ENCODE measurements at regions not wholly inside any gene's neighbourhood (a gene's known extent, or its start where the extent isn't known, plus 50 kb on each side); places are given as distances from the start of the nearest gene placed in this dataset.
A peak's percentile ranks its signal among the peaks of the same experiment; 100 is the strongest.

DNA sequence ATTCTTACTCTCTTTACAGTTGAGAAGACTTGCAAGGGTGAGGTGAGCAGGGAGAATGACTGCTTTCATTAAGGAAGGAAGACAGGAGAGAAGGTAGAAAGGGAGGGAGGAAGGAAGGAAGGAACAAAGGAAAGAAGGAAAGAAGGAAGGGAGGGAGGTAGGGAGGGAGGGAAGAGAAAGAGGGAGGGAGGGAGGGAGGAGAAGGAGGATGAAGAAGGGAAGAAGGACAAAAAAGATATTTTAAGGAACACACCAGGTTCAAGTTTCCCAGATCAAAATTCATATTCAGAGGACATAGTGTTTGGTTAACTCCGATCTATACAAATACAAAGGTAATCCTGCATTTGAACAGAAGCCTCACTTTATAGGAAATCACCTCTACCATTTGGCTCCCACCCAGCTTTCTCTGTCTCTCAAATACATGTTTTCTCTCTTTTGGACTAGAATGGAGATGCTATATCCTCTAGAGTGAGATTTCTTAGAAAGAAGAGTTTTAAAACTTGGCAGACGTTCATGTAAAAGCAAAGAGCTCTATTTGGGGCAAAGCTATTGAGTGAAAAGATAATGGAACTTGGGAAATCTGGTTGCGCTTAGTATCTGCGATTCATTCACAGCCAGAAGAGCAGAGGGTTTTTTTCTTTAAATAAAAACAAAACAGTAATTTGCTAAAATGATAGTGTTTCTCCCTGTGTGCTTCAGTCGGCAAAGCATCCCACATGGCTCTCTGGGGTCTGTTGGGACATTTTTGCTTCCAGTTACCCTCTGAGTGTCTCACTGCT lies 261.9 kb upstream of the LYZL1 start:
- DNase-seq (ENCODE audit: low read depth, low spot score), result no peak

DNA sequence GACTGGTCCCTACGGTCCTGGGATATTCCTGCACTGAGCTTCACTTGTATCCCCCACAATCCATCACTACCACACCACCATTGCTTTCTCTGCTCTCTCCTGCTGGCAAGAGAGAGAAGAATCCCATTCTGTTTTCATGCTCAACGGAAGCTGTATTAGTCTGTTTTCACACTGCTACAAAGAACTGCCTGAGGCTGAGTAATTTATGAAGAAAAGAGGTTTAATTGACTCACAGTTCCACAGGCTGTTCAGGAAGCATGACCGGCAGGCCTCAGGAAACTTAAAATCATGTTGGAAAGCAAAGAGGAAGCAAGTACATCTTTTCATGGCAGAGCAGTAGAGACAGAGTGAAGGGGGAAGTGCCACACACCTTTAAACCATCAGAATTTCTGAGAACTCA lies 260.4 kb upstream of the LYZL1 start:
- DNase-seq (ENCODE audit: low read depth, low spot score), result no peak

- DNase-seq (ENCODE audit: low read depth, low spot score), result no peak
Measured at GRCh38 chr10:29030900-29031299, 258.0 kb upstream of the LYZL1 start.

- DNase-seq (ENCODE audit: low read depth, low spot score), result no peak
Measured at GRCh38 chr10:29032169-29032568, 256.7 kb upstream of the LYZL1 start.

DNA sequence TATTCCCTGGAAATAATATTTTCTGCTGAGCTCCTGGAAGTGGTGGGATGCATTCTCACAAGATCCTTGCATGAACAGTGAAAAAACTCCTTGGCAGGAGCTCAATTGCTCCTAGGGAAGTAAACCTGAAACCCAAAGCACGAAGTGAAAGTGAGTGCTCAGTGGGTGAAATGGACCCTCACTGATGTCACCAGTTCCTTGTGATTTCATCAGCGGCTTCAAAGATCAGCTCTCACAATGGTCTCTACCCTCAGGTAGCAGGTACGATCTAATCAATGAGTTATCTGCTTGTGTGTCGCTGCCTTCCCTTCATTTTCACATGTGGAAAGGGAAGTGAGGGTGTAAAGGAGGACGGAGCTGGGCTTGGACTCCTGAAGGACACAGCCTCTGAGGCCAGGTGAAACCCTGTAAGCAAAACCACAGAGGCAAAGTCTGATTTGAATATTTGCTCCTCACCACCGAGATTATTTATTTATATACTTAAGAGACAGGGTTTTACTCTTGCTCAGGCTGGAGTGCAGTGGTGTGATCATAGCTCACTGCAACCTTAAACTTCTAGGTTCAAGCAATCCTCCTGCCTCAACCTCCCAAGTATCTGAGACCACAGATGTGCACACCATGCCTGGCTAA lies 255.4 kb upstream of the LYZL1 start:
- no peak for DNase-seq (ENCODE audit: low read depth, low spot score)

- no peak for DNase-seq (ENCODE audit: low read depth, low spot score)
Measured at GRCh38 chr10:29034592-29034991, 254.3 kb upstream of the LYZL1 start.

DNA sequence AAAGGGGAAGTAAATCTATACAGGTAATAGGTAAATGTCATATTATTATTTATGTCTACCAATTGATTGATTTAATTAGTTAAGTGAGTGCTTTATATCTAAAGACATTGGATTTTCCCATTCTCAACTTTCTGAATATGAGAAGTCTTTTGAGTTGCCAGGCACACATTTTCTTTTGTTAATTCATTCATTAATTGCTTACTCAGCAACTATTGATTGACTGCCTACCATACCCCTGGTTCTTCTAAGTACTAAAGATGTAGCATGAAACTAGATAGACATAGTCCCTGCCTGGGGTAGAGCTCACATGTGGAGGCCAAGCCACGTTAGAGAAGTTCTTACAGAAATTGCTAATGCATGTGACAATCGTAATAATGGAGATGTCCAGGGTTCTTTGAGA lies 253.1 kb upstream of the LYZL1 start:
- DNase-seq (ENCODE audit: low read depth, low spot score), result no peak

- no peak for DNase-seq (ENCODE audit: low read depth, low spot score)
Measured at GRCh38 chr10:29037348-29038113, 251.3 kb upstream of the LYZL1 start.

DNA sequence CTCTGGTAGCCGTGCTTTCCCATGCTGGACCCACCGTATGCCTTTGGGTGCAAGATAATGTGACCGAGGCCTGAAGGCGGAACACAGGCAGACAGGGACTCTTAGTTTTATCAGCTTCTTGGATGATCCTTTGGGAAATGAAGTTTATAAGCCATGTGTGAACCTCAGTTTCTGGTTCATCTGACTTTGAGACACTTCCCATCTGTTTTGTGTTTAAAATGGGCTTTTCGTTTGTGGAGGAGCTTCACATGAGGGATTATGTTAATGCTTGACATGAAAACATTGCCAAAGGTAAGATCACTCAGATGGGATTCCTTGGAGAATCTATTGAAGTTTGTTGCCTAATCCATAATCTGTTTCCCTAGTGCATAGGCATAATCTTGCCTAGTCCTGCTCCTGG lies 249.8 kb upstream of the LYZL1 start:
- no peak for DNase-seq (ENCODE audit: low read depth, low spot score)

- DNase-seq (ENCODE audit: low read depth, low spot score), result peak; percentile 95
Measured at GRCh38 chr10:29039677-29040189, 249.1 kb upstream of the LYZL1 start.

DNA sequence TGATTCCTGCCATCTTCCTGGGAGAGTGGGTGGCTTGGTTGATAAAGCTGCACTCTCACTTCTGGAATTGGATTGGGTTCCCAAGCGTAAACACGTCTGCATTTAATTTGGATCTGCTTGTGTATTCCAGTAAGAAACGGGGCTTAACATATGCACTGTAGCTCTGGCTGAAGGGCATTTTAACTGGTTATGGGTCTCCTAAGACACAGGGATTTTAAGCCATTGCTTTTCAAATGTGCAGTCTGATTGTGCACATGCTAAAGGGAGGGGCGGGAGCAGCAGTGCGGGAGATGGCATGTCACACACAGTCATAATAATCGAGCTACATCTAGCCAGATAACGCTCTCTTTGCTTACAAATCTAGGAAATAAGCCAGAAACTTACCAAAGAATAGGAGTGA lies 247.3 kb upstream of the LYZL1 start:
- no peak for DNase-seq (ENCODE audit: low read depth, low spot score)

DNA sequence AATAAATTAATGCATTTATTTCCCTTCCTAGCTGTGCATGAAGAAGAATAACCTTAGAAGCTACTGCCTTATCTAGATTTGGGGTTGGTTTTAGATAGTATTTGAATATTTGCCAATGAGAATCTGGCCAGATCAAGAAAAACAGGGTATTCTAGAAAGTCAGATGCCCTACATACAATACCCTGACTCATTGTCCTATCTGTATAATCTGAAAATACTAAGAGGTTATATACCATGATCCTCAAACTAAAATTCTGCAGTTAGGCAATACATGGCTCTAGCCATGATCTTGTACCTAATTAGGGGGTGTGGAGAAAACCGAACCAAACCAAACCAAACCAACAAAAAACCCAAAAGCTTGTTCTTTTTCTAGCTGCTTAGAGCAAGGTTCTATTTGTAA lies 240.4 kb upstream of the LYZL1 start:
- DNase-seq (ENCODE audit: low read depth, low spot score), result no peak

DNA sequence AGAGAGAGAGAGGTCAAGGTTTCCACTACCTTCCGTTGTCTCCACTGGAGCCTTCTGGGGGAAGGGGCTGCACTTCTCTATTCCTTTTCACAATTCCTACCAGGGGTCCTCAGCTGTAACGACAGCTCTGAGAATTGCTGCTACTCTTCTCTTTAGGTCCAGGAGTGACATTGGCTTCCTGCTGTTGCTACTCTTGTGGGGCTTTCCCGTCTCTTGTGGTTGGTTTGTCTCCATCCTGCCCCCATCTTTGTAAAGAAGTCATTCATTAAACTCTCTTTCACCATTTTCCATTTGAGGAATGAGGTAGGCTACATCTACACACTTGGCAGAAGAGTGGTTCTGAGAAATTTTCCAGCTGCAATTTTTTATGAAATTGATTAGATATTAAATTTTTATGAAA lies 238.8 kb upstream of the LYZL1 start:
- DNase-seq (ENCODE audit: low read depth, low spot score), result no peak

DNA sequence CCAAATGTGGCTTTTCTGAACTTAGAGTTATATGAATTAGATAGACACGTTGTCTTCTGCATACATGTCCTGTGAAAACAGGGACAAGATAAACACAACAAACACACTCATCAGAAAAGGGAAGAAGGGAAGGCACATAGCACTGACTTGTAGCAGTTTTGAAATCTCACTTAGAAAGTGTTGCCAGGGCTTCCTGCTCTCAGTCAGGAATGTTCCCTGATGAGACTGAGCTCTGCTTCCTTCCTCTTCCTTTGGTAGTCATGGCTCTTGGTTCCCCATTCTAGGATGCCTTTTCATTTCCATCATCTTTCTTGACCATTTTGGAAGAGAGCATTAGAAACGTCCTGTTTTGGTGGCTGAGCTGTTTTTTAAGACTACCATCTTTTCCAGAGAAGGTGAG lies 233.8 kb upstream of the LYZL1 start:
- DNase-seq (ENCODE audit: low read depth, low spot score), result no peak

- no peak for DNase-seq (ENCODE audit: low read depth, low spot score)
Measured at GRCh38 chr10:29056729-29057128, 232.1 kb upstream of the LYZL1 start.

DNA sequence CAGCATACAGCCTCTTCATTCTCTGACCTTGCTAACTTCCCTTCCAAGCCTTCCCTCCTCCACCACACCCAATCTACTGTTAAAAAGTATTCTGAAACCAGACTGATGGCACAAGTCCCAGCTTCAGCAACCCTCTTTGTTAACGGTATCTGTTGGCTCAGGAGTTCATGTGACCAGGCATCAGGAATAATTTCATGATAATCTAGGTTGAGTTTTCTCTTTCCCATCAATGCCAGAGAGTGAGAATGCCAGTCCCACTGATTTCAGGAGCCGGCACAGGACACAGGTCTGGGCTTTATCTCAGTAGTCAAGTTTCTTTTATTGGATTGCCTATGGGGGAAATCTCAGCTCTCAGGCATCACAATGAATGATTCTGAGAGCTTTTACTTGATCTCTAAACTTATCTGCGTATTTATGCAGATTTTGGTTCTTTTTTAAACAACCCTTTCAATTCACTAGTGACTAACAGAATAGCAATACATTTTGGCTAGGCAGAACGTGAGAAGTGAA lies 231.0 kb upstream of the LYZL1 start:
- DNase-seq (ENCODE audit: low read depth, low spot score), result peak; percentile 78

- peak; percentile 72 for DNase-seq (ENCODE audit: low read depth, low spot score)
Measured at GRCh38 chr10:29063806-29064644, 224.8 kb upstream of the LYZL1 start.

DNA sequence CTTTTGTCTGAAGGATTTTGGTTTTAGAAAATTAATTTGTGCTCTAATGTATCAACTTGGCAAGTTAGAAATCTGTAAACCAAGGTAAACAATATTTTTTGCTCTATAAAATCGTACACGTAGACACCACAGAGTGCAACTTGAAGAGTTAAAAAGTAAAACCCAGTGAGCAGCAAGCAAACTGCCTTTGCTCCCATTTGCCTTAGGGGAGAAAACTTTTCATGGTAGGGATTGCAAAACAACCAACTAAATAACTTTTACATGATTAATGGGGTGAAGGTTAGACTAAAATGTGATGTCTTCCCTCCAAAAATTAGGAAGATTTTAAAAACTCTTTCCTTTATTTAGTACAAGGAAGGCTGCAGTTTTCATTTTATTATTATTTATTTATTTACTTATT lies 224.2 kb upstream of the LYZL1 start:
- no peak for DNase-seq (ENCODE audit: low read depth, low spot score)

DNA sequence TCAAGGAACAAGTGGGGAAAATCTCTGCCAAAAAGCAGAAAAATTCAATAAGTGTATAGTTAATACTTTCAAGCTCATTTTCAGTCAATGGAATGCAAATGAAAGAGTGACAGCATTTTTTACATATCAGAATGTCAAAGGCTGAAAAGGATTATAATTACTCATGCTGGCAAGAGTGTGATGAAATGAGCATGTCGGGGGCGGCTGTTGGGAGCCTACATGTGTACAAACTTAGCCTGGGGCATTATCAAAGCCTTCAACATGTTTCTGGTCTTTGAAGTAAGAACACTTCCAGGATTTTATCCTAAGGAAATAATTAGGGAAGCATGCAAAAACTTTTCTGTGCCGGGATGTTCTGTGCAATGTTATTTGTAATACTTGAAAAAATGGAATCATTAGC lies 221.7 kb upstream of the LYZL1 start:
- peak; percentile 64 for DNase-seq (ENCODE audit: low read depth, low spot score)

GRCh38 chr10:29067628-29068027 lies 221.2 kb upstream of the LYZL1 start:
- no peak for DNase-seq (ENCODE audit: low read depth, low spot score)

DNA sequence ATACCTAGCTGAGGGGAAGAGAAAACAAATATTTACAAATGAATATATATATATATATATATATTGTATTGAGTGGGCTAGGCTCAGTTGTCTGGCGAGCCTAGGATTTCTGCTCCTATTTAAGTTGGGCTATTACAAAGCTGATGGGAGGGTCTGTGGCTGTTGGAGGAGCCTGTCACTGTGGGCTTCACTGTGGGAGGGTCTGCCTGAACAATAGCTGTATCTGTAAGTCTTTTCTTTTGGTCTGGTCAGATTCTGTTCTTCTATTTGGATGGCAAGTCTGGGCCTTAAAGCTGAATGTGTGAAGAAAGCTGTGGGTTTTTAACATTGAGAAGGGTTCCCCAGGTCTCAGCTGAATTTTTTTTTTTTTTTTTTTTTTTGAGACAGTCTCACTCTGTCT lies 220.6 kb upstream of the LYZL1 start:
- no peak for DNase-seq (ENCODE audit: low read depth, low spot score)

Measured in astrocyte of the hippocampus (primary cell).